Activated effector memory CD4-positive, alpha-beta T cell treated with anti-CD3 and anti-CD28 coated beads, Interleukin-2, amount 50 U/mL, for 16 hours (primary cell): ENCODE measurements at regions not wholly inside any gene's neighbourhood (a gene's known extent, or its start where the extent isn't known, plus 50 kb on each side); places are given as distances from the start of the nearest gene placed in this dataset.
A peak's percentile ranks its signal among the peaks of the same experiment; 100 is the strongest.

Experiments
- DNase-seq: peaks from one replicate; pipeline ENCODE4 v3.0.0-alpha.2; 2020

DNA sequence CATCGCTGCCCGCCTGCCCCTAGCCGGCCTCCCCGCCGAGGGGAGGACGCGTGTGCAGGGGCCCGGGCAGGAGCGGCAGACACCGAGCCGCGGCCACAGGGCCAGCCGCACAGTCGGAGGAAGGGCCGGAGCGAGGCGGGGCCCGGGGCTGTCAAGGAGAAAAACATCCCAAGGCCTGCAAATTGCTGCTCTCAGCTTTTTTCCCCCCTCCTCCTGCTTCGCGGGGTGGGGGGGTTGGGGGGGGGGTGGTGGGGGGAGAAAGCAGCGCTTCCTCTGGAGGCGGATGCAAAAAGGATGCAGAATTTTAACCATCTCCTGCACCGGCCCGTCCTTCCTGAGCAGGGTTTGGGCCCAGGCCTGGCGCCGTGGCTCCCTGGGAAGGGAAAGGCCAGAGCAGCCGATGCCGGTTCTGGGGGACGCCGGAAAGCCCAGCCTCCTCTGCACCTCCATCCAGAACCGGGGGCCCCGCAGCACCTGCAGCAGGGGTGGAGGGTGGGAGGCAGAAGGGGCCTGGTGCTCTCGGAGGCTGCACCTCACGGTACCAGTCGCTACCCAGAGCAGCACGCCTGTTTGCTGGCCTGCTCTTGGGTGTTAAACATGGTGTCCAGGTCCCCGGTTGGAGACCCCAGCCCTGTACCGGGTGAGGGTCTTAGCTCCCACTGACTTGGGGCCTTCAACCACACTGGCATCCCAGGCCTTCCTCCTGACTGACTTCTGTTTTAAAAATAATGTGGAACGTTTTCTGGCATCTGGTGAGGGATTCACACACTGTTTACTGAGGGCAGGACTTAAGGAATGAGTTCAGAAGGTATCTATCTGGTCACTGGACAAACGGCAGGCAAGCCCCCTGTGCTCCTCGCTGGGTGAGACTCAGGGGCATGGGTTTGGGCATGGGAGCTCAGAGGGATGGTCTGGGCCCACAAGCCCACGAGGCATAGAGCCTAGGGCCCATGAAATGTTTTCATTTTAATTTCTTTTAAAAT, 77.4 kb upstream of the WNT7B start:
- peak; percentile 75 for DNase-seq

DNA sequence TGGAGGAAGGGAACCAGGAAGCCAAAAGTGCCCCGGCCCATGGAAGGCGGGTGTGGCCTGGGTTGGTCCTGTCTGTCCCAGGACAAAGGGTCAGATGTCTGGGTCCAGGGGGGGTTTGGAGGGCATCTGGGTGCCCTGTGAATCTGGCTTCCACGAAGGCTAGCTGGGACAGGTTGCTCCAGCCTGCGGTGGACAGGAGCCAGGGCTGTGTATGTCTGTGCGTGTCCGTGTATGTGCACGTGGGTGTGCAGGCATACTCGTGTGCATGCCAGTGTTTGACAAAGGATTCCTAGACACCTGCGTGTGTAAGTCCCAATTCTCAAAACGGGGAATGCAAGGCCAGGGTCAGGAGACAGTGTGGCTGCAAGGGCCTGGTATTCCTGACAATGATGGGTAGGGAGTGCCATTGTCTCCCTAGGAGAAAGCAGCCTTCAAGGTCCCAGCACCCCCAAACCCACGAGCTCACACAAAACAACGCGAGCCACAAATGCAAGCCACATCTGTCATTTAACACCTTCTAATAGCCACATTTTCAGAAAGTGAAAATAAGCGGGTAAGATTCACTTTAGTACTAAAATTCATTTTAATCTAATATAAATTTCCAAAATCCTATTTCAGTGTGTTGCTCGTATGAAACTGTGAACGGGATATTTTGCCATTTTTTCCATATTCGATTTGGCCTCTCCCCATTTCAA, 78.4 kb upstream of the WNT7B start:
- peak; percentile 64 for DNase-seq

DNA sequence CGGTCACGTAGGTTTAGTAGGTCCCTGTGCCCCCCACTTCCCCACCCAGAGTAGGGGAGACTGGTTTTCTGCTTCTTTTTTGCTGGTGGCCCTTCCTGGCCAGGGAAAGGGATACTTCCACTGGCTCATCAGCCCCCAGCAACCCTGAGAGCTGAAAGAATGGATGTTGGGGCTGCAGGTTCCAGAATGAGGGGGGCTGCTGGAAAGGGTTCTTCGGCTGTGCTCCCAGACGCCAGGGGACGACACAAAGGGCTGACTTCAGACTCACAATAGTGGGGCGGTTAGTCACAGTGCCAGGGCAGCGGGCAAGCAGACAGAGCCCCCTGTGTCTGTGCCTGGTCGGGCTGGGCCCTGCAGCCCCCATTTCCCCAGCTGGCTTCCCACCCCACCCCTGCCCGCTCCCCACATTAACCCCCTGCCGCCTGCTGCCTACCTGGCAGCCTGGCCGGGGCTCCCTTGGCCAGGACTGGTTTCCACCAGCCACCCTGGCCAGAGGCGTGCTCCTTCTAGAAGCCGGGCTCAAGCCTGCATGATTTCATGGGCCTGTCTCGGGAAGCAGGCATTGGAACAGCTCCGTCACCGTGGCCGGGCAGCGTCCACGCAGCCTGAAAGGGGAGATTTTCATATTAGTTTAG, 79.1 kb upstream of the WNT7B start:
- peak; percentile 57 for DNase-seq

DNA sequence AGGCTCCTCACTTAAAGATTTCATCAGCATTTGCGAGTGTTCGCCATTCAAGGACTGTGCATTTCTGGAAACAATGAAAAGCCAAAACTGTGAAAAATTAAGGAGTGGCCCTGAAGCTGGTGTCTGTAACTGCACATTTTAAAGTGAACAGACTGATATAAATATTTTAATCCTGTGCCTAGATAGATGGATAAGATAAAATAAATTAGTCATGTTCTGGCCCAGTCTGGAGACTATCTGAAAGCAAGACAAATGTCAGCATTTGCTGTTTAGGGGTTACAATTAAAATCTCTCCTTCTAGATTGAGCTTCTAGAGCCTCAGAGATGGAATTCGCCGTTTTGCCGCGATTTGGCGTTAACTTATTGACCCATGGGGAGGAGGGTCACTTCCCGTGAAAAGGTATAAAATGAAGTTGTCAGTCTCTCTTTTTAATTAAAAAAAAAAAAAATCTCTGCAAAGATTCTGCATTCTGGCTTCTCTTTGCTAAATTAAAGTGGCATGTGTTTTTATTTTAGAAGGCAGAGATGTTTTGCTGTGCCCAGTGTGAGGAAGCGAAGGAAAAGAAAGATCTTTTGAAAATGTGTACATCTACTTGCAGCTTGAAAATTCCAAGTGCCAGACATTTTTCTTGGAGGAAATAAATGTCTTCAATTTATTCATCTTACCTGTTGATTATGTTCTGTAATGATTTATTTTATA, 79.7 kb upstream of the WNT7B start:
- no peak for DNase-seq

DNA sequence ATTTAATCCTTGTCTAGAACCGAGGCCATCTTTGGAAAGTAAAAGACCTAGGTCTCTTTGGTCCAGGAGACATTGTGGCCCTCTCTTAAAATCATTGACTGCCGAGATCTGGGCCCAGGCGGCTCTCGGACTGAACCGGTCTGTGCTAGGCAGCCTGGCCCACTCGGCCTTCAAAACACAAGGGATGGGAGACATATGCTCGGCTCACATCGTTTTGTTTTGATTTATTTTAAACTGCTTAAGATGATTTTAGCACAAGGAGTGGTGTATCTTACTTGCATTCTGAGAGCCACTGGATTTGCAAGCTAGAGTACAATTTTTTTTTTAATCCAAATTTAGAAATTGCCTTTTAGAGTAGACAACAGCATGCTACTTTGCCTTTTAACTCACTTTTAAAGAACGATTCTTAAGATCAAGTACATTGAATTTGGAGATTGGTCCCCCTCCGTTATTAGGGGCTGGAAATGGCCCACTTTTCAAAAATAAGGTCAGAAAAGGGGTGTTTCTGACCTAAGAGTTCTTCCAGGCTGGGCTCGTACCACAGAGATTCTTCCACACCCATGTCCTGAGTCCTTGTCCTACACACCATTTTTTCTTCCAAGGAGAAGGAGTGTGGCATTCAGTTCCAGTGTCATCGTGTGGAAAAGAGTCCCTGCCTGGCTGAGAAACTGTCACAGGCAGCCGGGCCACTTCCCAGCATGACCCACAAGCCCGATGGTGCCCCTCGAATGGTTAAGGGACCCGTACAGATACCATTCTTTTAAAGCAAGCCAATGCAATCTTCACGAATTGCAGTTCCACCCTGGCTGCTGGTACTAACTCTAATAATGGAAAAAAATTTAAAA, 80.5 kb upstream of the WNT7B start:
- DNase-seq: peak; percentile 56

DNA sequence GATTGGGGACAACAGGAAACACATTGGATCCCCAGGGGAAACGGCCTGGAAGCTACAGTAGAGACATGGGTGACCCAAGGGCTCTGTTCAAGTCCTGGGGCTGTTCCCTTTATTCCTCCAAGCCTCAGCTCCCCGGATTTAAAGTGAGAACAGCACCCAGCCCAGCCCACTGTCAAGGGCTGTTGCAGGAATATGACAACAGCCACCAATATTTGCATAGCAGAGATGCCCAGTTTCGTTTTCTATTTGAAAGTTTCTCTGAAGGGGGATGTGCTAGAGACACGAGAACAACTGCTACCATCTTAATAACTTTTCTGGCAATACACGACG, 81.1 kb upstream of the WNT7B start:
- DNase-seq: peak; percentile 72

DNA sequence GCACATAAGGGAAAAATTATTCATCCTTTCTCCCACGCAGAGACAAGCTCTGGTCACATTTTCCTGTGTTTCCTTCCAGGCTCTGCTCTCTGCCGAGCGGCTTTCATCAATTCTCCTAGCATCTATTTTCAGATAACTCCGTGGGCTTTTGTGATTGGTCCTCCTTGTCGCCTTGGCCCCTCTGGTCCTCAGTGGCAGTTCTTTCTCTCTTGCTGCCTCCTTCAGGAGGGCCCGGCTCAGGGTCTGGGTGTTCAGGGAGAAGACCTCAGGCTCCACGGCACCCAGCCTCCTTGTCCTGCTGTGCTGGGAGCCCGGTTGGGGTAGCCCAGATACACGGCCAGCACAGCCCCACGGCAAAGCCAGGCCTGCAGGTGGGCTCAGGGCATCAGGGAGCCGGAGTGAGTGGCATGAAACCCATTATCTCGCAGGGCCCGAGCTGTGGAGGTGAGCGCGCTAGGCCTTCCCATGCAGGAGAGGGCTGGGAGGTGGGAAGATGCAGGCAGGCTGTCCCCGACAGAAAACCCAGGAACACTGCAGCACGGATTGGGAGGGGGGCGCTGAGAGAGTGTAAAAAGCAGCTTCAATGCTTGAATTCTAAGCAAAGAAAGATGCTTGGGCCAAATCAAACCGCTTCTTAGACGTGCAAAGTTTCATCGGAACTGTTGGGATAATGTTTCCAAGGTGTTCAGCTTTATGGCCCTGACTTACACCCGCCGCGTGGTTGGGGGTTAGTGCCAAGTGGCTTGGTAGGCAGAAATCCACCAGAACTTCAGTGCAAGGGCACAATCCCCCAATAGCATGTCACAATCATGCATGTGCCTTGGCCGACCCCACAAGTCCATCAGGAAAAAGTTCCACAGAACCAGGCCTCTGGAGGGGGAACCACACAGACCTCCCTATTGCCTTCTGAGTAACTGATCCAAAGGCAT, 81.9 kb upstream of the WNT7B start:
- peak; percentile 53 for DNase-seq

DNA sequence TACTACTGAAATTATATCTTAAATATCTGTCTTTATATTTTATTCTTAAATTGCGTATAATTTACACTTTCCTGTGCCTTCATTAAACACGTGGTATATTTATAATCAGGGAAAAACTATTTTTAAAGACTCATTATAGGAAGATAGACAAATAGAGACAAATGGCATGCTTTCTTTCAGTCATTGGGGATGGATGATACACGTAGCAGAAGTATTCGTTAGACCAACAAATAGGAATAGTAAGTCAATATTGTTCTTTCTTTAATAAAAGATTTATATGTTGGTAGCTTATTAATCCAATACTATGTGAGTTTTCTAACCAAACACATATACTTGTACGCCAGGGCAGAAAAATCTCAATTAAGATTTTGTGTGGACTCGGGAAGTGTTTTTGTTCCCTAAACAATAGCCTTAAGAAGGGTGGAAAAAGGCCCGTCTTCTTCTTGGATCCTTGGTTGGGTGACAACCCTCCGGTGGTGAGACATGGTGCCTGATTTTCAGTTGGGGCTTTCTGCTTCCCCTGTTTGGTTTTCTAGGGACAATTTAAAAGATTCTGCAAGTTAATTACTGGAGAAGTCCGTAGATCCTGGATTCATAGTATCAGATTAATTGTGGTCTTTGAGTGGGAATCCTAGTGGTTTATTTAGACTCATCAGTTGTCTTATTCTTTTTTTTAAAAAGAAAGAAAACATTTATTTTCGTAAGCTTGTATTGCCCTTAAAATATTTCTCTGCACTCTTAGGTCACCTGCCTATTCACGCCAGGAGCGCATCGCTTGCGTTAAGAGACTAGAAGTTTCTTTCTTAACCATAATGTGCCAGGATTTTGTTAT, 83.5 kb upstream of the WNT7B start:
- no peak for DNase-seq

DNA sequence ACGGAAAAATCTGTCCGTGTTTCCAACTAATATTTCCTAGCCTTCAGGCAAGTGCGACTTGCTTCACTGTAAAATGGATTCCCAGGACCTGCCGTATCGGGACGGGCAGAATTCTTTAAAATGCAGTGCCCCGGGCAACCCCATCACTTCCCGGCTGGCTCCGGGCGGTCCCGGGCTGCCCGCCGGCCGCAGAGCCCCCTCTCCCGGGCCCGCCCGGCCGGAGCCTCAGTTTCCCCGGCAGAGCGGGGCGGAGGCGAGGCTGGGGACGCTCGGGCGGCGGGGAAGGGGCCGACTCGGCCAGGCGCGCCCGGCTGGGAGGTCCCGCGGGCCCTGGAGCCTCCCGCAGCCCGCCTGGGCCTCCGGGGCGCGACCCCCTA, 84.2 kb upstream of the WNT7B start:
- peak; percentile 9 for DNase-seq

DNA sequence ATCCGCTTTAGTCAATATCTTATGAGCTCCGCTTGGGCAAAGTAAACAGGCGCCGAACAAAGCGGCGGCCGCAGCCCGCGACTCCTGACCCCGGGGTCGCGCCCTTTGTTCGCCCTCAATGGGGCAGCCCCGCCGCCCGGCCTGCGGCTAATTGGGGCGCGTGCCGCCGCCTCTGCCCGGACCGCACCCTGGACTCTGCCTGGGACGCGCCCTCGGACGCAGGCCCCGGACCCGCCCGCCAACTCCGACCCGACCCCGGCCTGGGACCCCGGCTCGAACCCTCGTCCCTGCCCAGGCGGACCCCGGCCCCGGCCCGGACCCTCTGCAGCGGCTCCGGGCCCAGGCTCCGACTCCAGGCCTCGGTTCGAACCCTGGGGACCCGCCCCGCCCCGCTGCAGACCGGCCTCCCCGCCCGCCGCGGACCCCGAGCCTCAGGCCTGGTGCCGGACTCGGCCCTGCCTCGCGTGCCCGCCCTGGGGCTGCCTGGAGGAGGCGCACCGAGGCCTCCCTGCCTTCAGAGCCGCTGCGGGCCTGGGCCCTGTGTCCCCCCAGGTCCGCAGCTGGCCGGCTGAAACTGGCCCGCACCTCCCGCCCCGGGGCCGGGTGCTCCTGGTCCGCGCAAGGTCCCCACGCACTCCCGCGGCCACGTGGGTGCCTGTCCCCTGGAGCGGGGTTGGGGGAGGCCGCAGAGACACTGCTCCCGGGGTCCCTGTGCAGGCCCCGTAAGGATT, 84.7 kb upstream of the WNT7B start:
- DNase-seq: peak; percentile 54

DNA sequence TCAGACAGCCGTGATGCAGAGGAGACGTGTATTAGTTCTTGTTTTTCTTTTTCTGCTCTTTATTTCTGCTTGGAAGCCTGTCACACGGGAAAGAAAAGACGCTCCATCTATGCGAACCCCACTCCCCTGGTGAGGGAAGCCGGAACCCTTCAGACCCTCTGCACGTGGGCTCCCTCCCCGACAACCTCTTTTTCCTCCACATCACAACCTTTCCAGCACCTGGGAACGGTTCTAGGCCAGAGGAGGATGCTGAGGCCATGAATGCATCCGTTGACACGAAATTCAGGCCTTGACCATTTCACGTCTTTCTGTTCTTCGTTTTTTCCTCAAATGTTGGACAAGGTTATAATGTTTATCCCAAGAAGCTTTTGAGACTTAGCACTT, 85.3 kb upstream of the WNT7B start:
- peak; percentile 5 for DNase-seq

DNA sequence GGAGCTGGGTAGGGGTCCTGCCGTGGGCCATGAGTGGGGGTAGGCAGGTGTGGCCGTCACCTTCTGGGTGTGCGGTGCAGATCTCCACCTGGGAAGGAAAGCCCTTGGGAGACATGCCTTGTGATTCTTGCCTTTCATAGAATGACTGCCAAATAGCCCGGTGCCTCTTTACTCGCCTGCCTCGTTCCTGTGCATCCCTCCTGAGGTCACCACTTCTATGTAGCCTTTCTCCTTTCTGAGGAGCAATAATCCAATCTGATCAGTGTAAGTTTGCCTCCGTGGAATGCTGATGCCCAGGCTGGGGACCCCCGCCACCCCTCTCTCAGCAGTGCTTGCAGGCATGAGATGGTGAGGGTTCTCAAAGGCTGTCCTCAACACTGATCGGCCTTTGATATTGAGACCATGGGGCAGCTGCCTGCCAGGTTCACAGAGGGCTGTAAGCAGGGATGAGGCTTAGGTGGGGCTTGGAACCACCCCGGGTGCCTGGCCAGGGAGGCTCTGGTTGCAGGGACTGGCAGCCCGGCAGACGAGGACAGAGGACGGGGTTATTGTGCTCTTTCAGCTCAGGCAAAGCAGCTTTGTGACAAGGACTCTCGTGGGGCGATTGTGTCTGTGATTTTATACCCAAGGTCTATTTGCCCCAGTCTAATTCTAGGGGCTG, 86.1 kb upstream of the WNT7B start:
- peak; percentile 31 for DNase-seq

DNA sequence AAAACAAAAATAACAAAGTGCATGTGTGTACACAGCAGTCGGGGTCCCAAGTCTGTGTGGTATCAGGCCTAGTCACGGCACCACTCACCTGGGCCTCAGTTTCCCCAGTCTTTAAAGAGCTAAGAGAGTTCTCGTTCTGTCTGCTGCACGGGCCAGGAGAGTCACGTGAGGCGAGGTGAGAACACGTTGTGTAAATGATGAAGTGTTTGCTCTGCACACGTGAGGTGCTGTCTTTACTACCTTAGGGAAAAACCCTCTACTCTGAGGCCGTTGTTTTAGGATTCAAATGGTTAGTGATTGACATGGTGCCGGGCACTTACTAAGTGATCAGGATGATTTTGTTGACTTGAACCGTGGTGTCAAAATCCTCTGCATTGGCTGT, 86.5 kb upstream of the PPARA start:
- peak; percentile 30 for DNase-seq

DNA sequence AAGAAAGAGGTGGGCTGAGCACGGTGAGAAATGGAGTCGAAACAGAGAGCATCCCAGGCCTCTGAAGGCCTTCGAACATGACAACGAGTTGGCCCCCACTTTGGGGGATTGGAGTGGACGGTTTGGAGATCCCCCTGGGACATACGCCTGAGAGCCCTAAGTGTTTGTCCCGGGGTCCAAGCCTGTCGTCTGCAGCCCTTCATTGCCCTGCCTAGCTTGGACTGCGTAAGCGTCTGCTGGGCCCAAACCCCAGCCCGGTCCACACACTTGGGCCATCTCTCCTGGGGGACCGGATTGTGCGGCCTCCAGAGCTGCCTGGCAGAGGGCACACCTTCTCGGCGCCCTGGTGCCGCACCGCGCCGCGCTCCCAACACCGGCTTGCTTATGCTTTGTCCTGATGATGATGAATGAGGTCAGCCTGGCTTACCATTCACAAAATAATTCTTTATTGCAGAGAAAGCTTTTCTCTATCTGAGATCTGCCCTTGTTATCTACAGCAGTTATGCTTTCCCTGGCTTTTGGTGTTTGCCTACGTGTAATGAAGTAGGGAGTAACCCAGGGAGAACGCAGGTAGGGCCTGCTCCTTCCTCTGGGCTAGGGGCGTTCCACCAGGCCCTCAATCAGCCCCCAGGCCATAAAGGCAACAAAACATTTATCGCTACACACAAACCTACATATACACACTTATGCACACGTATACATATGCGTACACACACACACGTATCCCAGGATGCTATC, 85.9 kb upstream of the PPARA start:
- DNase-seq: peak; percentile 55

DNA sequence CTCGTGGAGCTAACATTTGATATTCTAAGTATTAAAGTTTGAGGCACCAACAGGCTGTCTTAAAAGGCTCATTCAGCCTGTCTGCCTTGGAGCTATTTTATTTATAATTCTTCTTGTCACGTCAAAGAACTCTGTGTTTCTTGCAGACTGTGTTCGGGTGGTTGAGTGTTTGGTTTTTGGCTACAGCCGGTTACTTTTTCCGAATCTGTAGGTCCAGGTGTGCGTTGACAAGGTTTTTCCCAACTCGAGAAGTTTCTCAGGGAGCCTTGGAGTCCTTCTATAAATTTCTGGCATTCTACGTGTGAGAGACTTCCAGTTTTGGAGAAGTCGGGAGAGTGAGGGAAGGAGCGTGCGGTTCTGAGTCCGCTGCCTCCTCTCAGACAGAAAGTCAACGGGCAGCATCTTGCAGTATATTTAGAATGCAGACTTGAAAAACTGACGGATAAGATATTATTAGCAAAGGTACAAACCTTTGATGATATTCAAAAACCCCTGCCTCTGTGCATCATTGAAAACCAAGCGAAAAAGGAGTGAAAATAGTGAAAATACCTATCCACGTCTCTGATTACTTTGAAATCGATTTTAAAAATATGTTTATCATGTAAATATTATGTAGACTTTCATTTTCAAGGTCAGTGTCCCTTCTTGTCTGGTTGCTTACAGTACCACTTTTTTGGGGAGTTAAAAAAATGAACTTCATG, 85.2 kb upstream of the PPARA start:
- peak; percentile 19 for DNase-seq

DNA sequence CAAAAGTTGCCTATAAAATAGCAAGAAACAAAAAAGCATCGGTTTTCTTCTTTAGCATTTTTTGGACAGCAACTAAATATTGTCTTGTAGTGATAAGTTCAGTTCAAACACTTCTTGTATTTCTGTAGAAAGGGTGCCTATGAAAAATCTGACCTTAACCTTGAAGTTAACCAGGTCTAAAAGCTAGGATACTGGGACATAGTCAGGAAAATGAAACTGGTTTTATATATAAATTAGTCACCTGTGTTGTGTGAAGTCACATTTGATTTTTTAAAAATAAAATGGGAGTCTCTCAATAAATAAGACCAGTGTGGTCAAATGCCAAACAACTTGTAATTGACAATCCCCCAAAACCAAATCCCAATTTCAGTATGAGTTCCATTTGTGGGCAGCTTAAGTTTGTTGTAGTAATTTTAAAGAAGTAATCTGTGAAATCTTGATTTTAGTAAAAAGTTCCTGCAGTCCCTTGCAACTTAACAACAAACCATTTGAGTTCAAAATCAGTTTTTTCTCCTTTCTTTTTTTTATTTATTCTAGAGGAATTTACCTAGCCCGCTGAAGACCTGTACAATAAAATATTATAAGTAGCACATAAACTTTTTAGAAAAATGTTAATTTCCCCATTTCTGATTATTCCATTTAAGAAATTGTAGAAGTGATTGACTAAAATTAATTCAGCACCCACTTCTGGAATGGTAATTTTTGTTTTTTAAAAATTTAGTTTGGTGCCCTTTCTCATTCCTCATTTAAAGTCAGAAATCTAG, 84.5 kb upstream of the PPARA start:
- no peak for DNase-seq

DNA sequence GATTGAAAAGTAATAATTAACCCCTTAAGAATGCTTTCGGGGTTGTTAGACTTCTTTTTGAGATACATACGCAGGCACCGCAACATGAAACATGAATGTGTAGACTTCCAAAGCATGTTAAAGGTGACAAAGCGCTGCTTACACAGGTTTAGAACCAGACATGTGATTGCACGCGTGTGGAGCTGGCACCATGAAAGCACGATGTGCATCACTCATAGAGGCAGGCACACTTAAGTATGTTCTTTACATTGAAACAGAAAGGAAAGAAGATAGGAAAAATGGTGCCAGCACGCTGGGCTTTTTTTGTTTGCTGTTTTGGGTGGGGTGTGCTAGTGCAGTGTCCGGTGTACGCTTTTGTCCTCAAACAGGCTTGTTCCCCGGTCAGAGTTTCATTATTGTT, 83.6 kb upstream of the PPARA start:
- peak; percentile 9 for DNase-seq
